Activated naive CD8-positive, alpha-beta T cell treated with anti-CD3 and anti-CD28 coated beads, Interleukin-2, amount 10 ng/mL, durations not matched to agents 7 days and 5 days (primary cell): ENCODE measurements at regions not wholly inside any gene's neighbourhood (a gene's known extent, or its start where the extent isn't known, plus 50 kb on each side); places are given as distances from the start of the nearest gene placed in this dataset.
"Not testable (repeated sequence)": the region's sequence is repeated elsewhere in the genome, so short reads cannot be mapped to it uniquely, and the experiment has no call there.

Experiments used
- ATAC-seq: fragments of 150-1000 bp; cut with Tn5 transposase; one replicate; pipeline ENCODE4 v1.10.0; 2021; ENCODE audit warnings: low read depth, moderate library complexity
- POLR2A ChIA-PET: fragments of 350-600 bp; sonication (Branson Sonifier 250); formaldehyde crosslinking; loops from one replicate; lab custom pipeline; 2021; ENCODE audit warnings: antibody characterized with exemption; lab: Charles Lee
- DNase-seq: peaks from one replicate; pipeline ENCODE4 v3.0.0; 2021
- H3K27ac Mint-ChIP-seq: one replicate; pipeline ENCODE4 v1.8.0; 2022; ENCODE audit warnings: mild to moderate bottlenecking, mixed read lengths
- H3K27me3 Mint-ChIP-seq: one replicate; pipeline ENCODE4 v1.8.0; 2022; ENCODE audit warnings: mild to moderate bottlenecking, moderate library complexity, mixed read lengths
- H3K36me3 Mint-ChIP-seq: one replicate; pipeline ENCODE4 v1.8.0; 2021; ENCODE audit warnings: mild to moderate bottlenecking, mixed read lengths
- H3K4me1 Mint-ChIP-seq: one replicate; pipeline ENCODE4 v1.8.0; 2021; ENCODE audit warnings: mixed read lengths
- H3K4me3 Mint-ChIP-seq: one replicate; pipeline ENCODE4 v1.8.0; 2022; ENCODE audit warnings: mild to moderate bottlenecking, moderate library complexity, mixed read lengths
- H3K9me3 Mint-ChIP-seq: one replicate; pipeline ENCODE4 v1.8.0; 2021; ENCODE audit warnings: mixed read lengths

DNA sequence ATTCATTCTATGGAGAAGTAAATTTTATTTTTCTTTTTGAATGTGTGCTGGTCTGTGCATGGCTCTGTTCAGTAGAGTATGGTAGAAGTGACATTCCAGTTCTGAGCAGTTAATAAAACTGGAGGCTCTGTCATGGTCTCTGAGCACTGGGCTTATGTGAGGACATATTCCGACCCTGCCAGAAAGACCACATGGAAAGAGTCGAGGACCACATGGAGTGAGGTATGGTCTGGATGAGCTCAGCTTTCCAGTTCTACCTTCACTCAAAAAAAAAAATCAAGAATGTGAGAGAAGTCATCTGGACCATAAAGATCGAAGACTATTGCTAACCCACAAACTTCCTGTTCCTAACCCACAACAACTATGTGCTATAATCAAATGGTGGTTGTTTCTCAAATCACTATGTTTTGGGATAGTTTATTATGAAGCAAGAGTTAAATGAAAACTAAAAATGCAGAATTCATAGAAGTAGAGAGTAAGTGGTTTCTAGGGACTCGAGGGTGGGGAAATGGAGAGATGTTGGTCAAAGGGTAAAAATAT lies 534.2 kb upstream of the ANO5 start:
- POLR2A ChIA-PET, result no interaction called here
- ATAC-seq (no peak), DNase-seq (no peak)
- Mint-ChIP-seq H3K27ac (no peak overlapping the region), H3K4me1 (no peaks in the 10 kb centered on the region), H3K4me3 (no peak overlapping the region), H3K9me3 (peaks cover 2% of the 10 kb centered on the region), H3K36me3 (no peaks in the 10 kb centered on the region), H3K27me3 (no peaks in the 10 kb centered on the region)

DNA sequence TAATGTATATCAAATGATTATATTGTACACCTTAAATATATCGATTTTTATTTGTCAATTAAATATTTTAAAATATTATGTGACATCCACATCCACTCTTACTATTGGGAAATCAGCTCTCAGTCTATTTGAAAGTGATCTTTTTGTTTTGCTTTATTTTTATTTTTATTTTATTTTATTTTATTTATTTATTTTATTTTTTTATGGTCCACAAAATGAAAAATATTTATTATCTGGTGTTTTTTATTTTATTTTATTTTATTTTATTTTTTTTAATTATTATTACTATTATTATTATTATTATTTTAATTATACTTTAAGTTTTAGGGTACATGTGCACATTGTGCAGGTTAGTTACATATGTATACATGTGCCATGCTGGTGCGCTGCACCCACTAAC lies 533.5 kb upstream of the ANO5 start:
- H3K9me3 Mint-ChIP-seq, POLR2A ChIA-PET, H3K4me1 Mint-ChIP-seq: not testable (repeated sequence)

DNA sequence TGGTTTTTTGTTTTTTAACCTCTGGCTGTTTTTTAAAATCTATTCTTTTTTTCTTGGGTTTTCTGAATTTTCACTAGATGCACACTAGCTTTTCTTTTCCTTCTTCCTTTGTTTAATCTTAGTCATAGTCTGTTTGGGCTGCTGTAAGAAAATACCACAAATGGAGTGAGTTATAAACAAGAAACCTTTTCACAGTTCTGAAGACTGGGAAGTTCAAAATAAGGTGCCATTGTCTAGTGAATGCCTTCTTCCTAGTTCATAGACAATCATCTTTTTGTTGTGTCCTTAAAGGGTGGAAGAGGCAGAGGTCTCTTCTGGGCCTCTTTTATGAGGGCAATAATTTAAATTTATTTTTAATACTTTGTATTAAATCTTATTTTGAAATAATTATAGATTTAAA lies 532.9 kb upstream of the ANO5 start:
- POLR2A ChIA-PET, result no interaction called here
- Mint-ChIP-seq H3K36me3 (no peaks in the 10 kb centered on the region), H3K27ac (no peak overlapping the region), H3K4me3 (no peak overlapping the region), H3K4me1 (no peaks in the 10 kb centered on the region), H3K9me3 (peaks cover 2% of the 10 kb centered on the region), H3K27me3 (no peaks in the 10 kb centered on the region)
- ATAC-seq (no peak), DNase-seq (no peak)

More for the DNA sequence above, 533.5 kb upstream of the ANO5 start:
- DNase-seq, H3K27ac Mint-ChIP-seq, H3K27me3 Mint-ChIP-seq, ATAC-seq, H3K4me3 Mint-ChIP-seq, H3K36me3 Mint-ChIP-seq: not testable (repeated sequence)

DNA sequence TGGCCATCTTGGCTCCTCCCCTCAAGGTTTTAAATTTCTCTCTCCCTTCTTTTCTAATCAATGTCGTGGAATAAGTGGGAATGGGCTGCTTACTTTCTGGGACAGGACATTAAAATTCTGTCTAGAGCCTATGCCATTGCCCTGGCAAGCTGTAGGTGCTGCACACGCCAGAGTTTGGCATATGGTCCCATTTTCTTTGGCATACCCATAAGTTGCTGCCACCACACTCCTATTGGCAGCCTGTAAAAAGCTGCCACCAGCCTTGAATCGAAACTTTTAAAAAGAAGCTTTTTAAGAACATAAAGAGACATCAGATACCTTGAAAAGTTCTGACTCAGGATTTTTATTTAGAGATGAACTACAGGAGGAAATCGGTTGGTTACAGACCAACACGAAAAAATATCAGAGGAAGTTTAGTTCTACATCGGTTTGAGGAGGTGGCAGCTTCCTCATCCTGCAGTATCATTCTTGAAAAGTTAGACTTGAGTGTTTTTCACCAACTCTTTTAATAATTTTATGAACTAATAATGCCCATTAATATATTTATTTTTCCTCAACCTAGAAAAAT lies 517.8 kb upstream of the ANO5 start:
- POLR2A ChIA-PET, result no interaction called here
- DNase-seq (no peak), ATAC-seq (no peak)
- no peaks in the 10 kb centered on the region for H3K36me3 Mint-ChIP-seq
- no peak overlapping the region for H3K27ac Mint-ChIP-seq
- H3K4me3 Mint-ChIP-seq, result no peak overlapping the region
- H3K27me3 Mint-ChIP-seq, result no peaks in the 10 kb centered on the region
- peaks cover 2% of the 10 kb centered on the region for H3K9me3 Mint-ChIP-seq
- no peaks in the 10 kb centered on the region for H3K4me1 Mint-ChIP-seq

DNA sequence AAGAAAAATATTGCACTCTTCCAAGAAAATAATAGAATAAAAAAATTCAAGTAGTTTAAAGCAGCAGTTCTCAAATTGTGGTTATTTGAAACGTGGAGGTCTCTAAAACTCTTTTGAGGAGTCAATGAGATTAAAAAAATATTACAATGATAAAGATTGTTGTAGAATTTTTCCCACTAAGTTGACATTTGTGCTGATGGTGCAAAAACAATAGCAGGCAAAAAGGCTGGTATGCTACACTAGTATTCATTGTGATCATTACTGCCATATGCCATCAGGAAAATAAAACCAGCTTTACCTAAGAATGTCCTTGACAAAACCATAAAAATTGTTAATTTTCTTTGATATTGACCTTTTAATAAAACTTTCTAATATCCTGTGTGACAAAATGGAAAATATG lies 505.2 kb upstream of the ANO5 start:
- H3K27me3 Mint-ChIP-seq, result no peaks in the 10 kb centered on the region
- no peak overlapping the region for H3K4me3 Mint-ChIP-seq
- ATAC-seq (no peak), DNase-seq (no peak)
- no peak overlapping the region for H3K27ac Mint-ChIP-seq
- no peaks in the 10 kb centered on the region for H3K36me3 Mint-ChIP-seq
- peaks cover 3% of the 10 kb centered on the region for H3K9me3 Mint-ChIP-seq
- no peaks in the 10 kb centered on the region for H3K4me1 Mint-ChIP-seq
- POLR2A ChIA-PET, result no interaction called here

DNA sequence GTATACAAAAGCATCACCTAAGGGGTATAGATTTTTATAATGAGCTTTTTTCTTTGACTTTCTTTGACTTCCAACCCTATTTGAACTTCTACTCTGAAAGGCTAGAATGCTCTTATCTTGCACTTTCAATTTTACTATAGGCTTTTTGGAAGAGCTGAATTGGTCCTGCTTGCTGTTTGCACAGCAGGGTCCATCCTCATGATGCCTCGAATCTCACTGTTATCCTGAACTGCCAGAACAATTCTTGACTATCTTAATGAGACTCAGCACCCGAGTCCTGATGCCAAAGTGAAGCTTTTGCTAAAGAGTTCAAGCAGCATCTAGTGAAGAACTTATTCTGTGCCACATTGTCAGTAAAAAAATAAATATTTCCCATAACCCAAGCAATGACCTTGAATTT lies 488.3 kb upstream of the ANO5 start:
- Mint-ChIP-seq H3K36me3 (no peaks in the 10 kb centered on the region), H3K9me3 (no peaks in the 10 kb centered on the region), H3K27ac (no peak overlapping the region), H3K27me3 (no peaks in the 10 kb centered on the region), H3K4me1 (no peaks in the 10 kb centered on the region), H3K4me3 (no peak overlapping the region)
- POLR2A ChIA-PET, result no interaction called here
- ATAC-seq (no peak), DNase-seq (no peak)

DNA sequence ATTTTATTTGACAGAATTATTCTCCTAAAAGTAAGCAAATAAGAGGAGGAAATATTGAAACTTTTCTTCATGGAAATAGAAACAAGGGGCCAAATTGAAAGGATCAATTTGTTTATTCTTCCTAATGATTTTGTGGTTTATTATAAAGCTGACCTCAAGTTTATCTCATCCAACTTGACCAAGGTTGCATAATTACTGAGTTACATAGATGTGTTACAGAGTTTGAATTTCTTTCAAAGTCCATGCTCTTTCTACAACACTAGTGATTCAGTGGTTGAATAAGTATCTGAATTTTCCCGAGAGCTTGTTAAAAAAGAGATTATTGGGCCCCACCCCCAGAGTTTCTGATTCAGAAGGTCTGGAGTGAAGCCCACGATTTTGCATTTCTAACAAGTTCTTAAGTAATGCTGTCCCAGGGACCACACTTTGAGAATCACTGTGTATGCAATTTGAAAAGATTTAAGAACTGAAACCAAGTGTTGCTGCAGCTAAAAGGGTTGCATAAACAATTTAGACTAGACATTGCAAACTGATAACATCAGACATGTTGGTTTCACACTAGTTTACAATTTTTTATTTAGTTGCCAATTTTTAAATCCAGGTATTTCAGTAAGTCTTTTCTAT lies 485.7 kb upstream of the ANO5 start:
- Mint-ChIP-seq H3K4me1 (no peaks in the 10 kb centered on the region), H3K27ac (no peak overlapping the region), H3K4me3 (no peak overlapping the region), H3K9me3 (no peaks in the 10 kb centered on the region), H3K36me3 (no peaks in the 10 kb centered on the region), H3K27me3 (no peaks in the 10 kb centered on the region)
- ATAC-seq (no peak), DNase-seq (no peak)
- POLR2A ChIA-PET, result no interaction called here

DNA sequence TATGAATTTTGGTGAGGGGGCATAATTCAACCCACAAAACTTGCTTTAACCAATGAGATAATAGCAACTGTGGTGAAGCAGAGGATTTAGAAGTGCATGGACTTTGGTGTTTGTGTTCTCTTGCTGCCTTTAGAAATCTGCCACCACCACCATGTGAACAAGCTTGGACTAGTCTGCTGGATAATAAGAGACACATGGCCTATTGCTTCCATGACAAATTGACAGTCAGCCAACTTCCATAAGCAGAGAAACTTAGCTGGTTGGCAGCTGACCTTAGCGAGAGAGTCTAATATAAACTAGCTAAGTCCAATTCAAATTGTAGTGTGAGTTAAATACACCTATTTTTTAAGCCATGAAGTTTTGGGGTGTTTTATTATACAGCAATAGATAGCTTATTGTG lies 482.1 kb upstream of the ANO5 start:
- H3K27ac Mint-ChIP-seq, result no peak overlapping the region
- H3K4me1 Mint-ChIP-seq, result no peaks in the 10 kb centered on the region
- DNase-seq, result no peak
- ATAC-seq, result no peak
- peaks cover 2% of the 10 kb centered on the region for H3K9me3 Mint-ChIP-seq
- POLR2A ChIA-PET, result no interaction called here
- H3K27me3 Mint-ChIP-seq, result no peaks in the 10 kb centered on the region
- H3K36me3 Mint-ChIP-seq, result no peaks in the 10 kb centered on the region
- H3K4me3 Mint-ChIP-seq, result no peak overlapping the region

DNA sequence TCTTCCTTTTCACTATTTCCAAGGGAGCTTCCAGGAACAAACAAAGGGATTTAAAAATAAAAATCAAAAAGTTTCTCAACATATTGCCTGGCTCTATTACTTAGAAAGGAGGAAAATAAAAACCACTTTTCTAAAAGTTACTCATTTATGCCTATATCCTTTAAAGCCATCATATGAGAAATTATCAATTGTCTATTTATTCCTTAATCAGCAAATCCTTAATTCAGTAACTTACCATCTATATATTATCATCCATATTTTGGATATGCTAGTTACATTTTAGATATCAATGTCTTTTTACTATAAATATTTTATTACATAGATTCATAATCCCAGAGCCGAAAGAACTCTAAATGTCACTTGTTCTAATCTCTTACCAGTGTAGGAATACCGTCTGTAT lies 481.5 kb upstream of the ANO5 start:
- Mint-ChIP-seq H3K9me3 (peaks cover 2% of the 10 kb centered on the region), H3K4me1 (no peaks in the 10 kb centered on the region), H3K27ac (no peak overlapping the region), H3K4me3 (no peak overlapping the region), H3K36me3 (no peaks in the 10 kb centered on the region), H3K27me3 (no peaks in the 10 kb centered on the region)
- ATAC-seq, result no peak
- POLR2A ChIA-PET, result no interaction called here
- DNase-seq, result no peak

DNA sequence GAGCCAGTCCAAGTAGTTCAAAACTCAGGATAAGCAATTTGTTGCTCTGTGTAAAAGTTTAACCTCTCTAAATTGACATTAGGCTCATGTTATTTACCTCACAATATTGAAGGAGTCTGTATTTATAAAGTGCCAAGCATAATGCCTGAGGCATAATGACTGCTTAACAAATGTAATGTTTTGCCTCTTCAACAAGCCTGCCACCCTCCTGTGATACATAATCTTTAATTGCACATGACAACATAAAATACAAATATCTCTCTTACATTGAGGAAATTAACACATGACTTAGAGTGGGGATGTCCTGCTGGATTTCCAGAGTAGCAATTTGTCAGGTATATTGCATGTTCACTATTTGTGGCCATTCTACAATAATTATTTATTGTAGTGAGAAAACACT lies 469.2 kb upstream of the ANO5 start:
- ATAC-seq (no peak), DNase-seq (no peak)
- no peaks in the 10 kb centered on the region for H3K36me3 Mint-ChIP-seq
- H3K4me3 Mint-ChIP-seq, result no peak overlapping the region
- no peak overlapping the region for H3K27ac Mint-ChIP-seq
- POLR2A ChIA-PET, result no interaction called here
- H3K9me3 Mint-ChIP-seq, result peaks cover 2% of the 10 kb centered on the region
- no peaks in the 10 kb centered on the region for H3K4me1 Mint-ChIP-seq
- H3K27me3 Mint-ChIP-seq, result no peaks in the 10 kb centered on the region

DNA sequence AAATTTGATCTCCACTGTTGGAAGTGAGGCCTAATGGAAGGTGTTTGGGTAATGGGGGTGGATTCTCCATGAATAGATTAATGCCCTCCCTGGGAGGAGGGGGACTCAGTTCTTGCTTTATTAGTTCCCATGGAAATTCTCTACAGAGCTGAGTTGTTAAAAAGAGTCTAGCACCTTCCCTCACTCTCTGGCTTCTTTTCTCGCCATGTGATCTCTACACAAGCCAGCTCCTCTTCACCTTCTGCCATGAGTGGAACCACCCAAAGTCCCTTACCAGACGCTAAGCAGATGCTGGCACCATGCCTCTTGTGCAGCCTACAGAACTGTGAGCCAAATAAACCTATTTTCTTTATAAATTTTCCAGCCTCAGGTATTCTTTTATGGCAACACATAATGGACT lies 465.8 kb upstream of the ANO5 start:
- H3K4me3 Mint-ChIP-seq, result no peak overlapping the region
- H3K9me3 Mint-ChIP-seq, result peaks cover 5% of the 10 kb centered on the region
- no peaks in the 10 kb centered on the region for H3K36me3 Mint-ChIP-seq
- H3K27me3 Mint-ChIP-seq, result no peaks in the 10 kb centered on the region
- DNase-seq (no peak), ATAC-seq (no peak)
- POLR2A ChIA-PET, result no interaction called here
- no peaks in the 10 kb centered on the region for H3K4me1 Mint-ChIP-seq
- no peak overlapping the region for H3K27ac Mint-ChIP-seq

DNA sequence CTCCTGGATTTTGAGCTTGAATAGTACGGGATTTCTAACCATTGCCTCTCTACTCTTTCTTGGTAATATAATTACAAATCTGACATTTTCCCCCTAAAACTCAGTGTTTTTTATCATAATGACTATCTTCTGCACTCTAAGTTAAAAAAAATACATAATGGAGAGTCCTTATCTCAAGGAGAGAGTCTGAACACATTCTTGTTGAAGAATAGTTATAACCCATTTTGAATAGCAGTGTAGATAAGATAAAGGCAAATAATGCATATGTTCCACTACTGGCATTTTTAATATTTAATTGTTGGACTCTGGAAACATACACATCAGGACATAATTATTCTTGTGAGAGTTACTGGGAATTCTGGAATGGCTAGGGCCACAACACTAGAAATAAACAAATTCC lies 456.5 kb upstream of the ANO5 start:
- ATAC-seq, result no peak
- DNase-seq, result no peak
- Mint-ChIP-seq H3K36me3 (no peaks in the 10 kb centered on the region), H3K27me3 (no peaks in the 10 kb centered on the region), H3K4me3 (no peak overlapping the region), H3K9me3 (peaks cover 2% of the 10 kb centered on the region), H3K4me1 (no peaks in the 10 kb centered on the region), H3K27ac (no peak overlapping the region)
- POLR2A ChIA-PET, result no interaction called here

DNA sequence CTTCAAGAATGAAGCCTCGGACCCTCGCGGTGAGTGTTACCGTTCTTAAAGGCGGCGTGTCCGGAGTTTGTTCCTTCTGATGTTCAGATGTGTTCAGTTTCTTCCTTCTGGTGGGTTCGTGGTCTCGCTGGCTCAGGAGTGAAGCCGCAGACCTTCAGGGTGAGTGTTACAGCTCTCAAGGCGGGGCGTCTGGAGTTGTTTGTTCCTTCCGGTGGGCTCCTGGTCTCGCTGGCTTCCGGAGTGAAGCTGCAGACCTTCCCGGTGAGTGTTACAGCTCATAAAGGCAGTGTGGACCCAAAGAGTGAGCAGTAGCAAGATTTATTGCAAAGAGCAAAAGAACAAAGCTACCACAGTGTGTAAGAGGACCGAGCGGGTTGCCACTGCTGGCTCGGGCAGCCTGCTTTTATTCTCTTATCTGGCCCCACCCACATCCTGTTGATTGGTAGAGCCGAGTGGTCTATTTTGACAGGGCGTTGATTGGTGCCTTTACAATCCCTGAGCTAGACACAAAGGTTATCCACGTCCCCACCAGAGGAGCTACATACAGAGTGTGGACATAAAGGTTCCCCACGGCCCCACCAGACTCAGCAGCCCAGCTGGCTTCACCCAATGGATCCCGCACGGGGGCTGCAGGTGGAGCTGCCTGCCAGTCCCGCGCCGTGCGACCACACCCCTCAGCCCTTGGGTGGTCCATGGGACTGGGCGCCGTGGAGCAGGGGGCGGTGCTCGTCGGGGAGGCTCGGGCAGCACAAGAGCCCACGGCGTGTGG lies 440.2 kb upstream of the ANO5 start:
- peaks cover 13% of the 10 kb centered on the region for H3K9me3 Mint-ChIP-seq
- H3K4me3 Mint-ChIP-seq, result peak overlapping the region; percentile 7
- H3K27me3 Mint-ChIP-seq, POLR2A ChIA-PET, H3K36me3 Mint-ChIP-seq, DNase-seq, H3K4me1 Mint-ChIP-seq, ATAC-seq: not testable (repeated sequence)
- peak overlapping the region; percentile 56 for H3K27ac Mint-ChIP-seq

DNA sequence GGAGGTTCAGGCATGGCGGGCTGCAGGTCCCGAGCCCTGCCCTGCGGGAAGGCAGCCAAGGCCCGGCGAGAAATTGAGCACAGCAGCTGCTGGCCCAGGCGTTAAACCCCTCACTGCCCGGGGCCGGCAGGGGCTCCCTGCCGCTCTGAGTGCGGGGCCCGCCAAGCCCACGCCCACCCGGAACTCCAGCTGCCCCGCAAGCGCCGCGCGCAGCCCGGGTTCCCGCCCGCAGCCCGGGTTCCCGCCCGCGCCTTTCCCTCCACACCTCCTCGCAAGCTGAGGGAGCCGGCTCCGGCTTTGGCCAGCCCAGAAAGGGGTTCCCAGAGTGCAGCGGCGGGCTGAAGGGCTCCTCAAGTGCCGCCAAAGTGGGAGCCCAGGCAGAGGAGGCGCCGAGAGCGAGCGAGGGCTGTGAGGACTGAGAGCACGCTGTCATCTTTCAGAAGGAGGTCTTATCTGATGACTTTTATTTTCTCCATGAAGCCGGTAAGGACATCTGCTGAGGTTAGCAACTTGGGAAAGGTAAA lies 439.6 kb upstream of the ANO5 start:
- ATAC-seq, H3K27ac Mint-ChIP-seq, H3K36me3 Mint-ChIP-seq, POLR2A ChIA-PET, H3K27me3 Mint-ChIP-seq, H3K4me1 Mint-ChIP-seq, DNase-seq: not testable (repeated sequence)
- Mint-ChIP-seq H3K4me3 (peak overlapping the region; percentile 37), H3K9me3 (peaks cover 13% of the 10 kb centered on the region)
